WTC11 (cell line): ENCODE measurements at regions not wholly inside any gene's neighbourhood (a gene's known extent, or its start where the extent isn't known, plus 50 kb on each side); places are given as distances from the start of the nearest gene placed in this dataset.

ENCODE experiments used
- CREB1 ChIP-seq: sonication (generic); formaldehyde crosslinking; IDR thresholded peaks from 2 replicates; pipeline ENCODE4 v1.8.0; 2023; ENCODE audit warnings: mild to moderate bottlenecking, missing genetic modification reagents
- ETV6 ChIP-seq: sonication (generic); formaldehyde crosslinking; IDR thresholded peaks from 2 replicates; pipeline ENCODE4 v1.8.1; 2022; ENCODE audit warnings: mild to moderate bottlenecking, missing genetic modification reagents
- TEAD4 ChIP-seq: sonication (generic); formaldehyde crosslinking; IDR thresholded peaks from 2 replicates; pipeline ENCODE4 v1.8.0; 2022; ENCODE audit warnings: mild to moderate bottlenecking, missing genetic modification reagents
- ZBTB43 ChIP-seq: sonication (generic); formaldehyde crosslinking; IDR thresholded peaks from 2 replicates; pipeline ENCODE4 v1.8.1; 2023; ENCODE audit warnings: mild to moderate bottlenecking, missing genetic modification reagents
- TF ChIP-seq, protein P1 (sequence below): fragments of 200-600 bp; IDR thresholded peaks from 2 replicates; pipeline ENCODE4 v1.8.0; 2022; ENCODE audit warnings: antibody characterized with exemption

- TF ChIP-seq, protein P1, sequence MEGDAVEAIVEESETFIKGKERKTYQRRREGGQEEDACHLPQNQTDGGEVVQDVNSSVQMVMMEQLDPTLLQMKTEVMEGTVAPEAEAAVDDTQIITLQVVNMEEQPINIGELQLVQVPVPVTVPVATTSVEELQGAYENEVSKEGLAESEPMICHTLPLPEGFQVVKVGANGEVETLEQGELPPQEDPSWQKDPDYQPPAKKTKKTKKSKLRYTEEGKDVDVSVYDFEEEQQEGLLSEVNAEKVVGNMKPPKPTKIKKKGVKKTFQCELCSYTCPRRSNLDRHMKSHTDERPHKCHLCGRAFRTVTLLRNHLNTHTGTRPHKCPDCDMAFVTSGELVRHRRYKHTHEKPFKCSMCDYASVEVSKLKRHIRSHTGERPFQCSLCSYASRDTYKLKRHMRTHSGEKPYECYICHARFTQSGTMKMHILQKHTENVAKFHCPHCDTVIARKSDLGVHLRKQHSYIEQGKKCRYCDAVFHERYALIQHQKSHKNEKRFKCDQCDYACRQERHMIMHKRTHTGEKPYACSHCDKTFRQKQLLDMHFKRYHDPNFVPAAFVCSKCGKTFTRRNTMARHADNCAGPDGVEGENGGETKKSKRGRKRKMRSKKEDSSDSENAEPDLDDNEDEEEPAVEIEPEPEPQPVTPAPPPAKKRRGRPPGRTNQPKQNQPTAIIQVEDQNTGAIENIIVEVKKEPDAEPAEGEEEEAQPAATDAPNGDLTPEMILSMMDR, result no peak
- TF ChIP-seq TEAD4 (no peak), ETV6 (CRISPR knock-in tag) (no peak), ZBTB43 (no peak), CREB1 (CRISPR knock-in tag) (no peak)
These were observed 295.6 kb upstream of the MEF2C start for GRCh38 chr5:89178541-89178940.
